ENCODE measurements at regions not wholly inside any gene's neighbourhood (a gene's known extent, or its start where the extent isn't known, plus 50 kb on each side); places are given as distances from the start of the nearest gene placed in this dataset.

GRCh38 chr11:115580416-115580815, 76.2 kb upstream of the CADM1 start:
- DNase-seq (ENCODE audit: low read depth, low spot score), result peak; percentile 64

- DNase-seq (ENCODE audit: low read depth, low spot score), result no peak
Measured at GRCh38 chr11:115579181-115579825, 75.1 kb upstream of the CADM1 start.

- no peak for DNase-seq (ENCODE audit: low read depth, low spot score)
Measured at GRCh38 chr11:115578275-115578674, 74.1 kb upstream of the CADM1 start.

- no peak for DNase-seq (ENCODE audit: low read depth, low spot score)
Measured at GRCh38 chr11:115577701-115578100, 73.5 kb upstream of the CADM1 start.

GRCh38 chr11:115576606-115577380, 72.6 kb upstream of the CADM1 start:
- no peak for DNase-seq (ENCODE audit: low read depth, low spot score)

- DNase-seq (ENCODE audit: low read depth, low spot score), result no peak
Measured at GRCh38 chr11:115572551-115572950, 68.3 kb upstream of the CADM1 start.

- DNase-seq (ENCODE audit: low read depth, low spot score), result no peak
Measured at GRCh38 chr11:115566180-115566764, 62.1 kb upstream of the CADM1 start.

- no peak for DNase-seq (ENCODE audit: low read depth, low spot score)
Measured at GRCh38 chr11:115564851-115565250, 60.6 kb upstream of the CADM1 start.

GRCh38 chr11:115561116-115561515, 56.9 kb upstream of the CADM1 start:
- no peak for DNase-seq (ENCODE audit: low read depth, low spot score)

GRCh38 chr11:115558635-115559034, 54.4 kb upstream of the CADM1 start:
- DNase-seq (ENCODE audit: low read depth, low spot score), result no peak

- DNase-seq (ENCODE audit: low read depth, low spot score), result no peak
Measured at GRCh38 chr11:115557681-115558080, 53.5 kb upstream of the CADM1 start.

GRCh38 chr11:115556984-115557383, 52.8 kb upstream of the CADM1 start:
- no peak for DNase-seq (ENCODE audit: low read depth, low spot score)

- DNase-seq (ENCODE audit: low read depth, low spot score), result no peak
Measured at GRCh38 chr11:115555336-115556090, 51.3 kb upstream of the CADM1 start.
